ENCODE measurements at regions not wholly inside any gene's neighbourhood (a gene's known extent, or its start where the extent isn't known, plus 50 kb on each side); places are given as distances from the start of the nearest gene placed in this dataset.

- no peak overlapping the region for H3K4me3 ChIP-seq (ENCODE audit: low read depth, low read length)
- TF ChIP-seq CTCF (IDR thresholded peaks at IDR 0.05; ENCODE audit: insufficient read depth, low read depth, low read length) = no peak
- DNase-seq (ENCODE audit: low read depth) = no peak
Measured at GRCh38 chr7:42747044-42747443, 164.8 kb downstream of the C7orf25 start.

GRCh38 chr7:42746214-42746613 lies 165.7 kb downstream of the C7orf25 start:
- H3K4me3 ChIP-seq (ENCODE audit: low read depth, low read length) = no peak overlapping the region
- TF ChIP-seq CTCF (IDR thresholded peaks at IDR 0.05; ENCODE audit: insufficient read depth, low read depth, low read length) = no peak
- no peak for DNase-seq (ENCODE audit: low read depth)

- TF ChIP-seq CTCF (IDR thresholded peaks at IDR 0.05; ENCODE audit: insufficient read depth, low read depth, low read length) = peak; percentile 69
- H3K4me3 ChIP-seq (ENCODE audit: low read depth, low read length) = no peak overlapping the region
- DNase-seq (ENCODE audit: low read depth) = peak; percentile 11
Measured at GRCh38 chr7:42745357-42746059, 166.4 kb downstream of the C7orf25 start.

- no peak for DNase-seq (ENCODE audit: low read depth)
- H3K4me3 ChIP-seq (ENCODE audit: low read depth, low read length) = no peak overlapping the region
- TF ChIP-seq CTCF (IDR thresholded peaks at IDR 0.05; ENCODE audit: insufficient read depth, low read depth, low read length) = no peak
Measured at GRCh38 chr7:42744746-42745145, 167.1 kb downstream of the C7orf25 start.

GRCh38 chr7:42743077-42743858 lies 168.6 kb downstream of the C7orf25 start:
- DNase-seq (ENCODE audit: low read depth) = no peak
- TF ChIP-seq CTCF (IDR thresholded peaks at IDR 0.05; ENCODE audit: insufficient read depth, low read depth, low read length) = no peak
- H3K4me3 ChIP-seq (ENCODE audit: low read depth, low read length) = no peak overlapping the region

GRCh38 chr7:42742318-42742717 lies 169.6 kb downstream of the C7orf25 start:
- H3K4me3 ChIP-seq (ENCODE audit: low read depth, low read length) = no peak overlapping the region
- no peak for DNase-seq (ENCODE audit: low read depth)
- TF ChIP-seq CTCF (IDR thresholded peaks at IDR 0.05; ENCODE audit: insufficient read depth, low read depth, low read length) = no peak

Measured in fibroblast of villous mesenchyme (primary cell).